Tibial nerve (tissue), 4 donors: ENCODE measurements at regions not wholly inside any gene's neighbourhood (a gene's known extent, or its start where the extent isn't known, plus 50 kb on each side); places are given as distances from the start of the nearest gene placed in this dataset.

Experiments
- DNase-seq, 2 donors: peaks; one replicate each; pipeline ENCODE4 v3.0.0-alpha.2; 2019; ENCODE audit warnings: low spot score in 2 of 2
- H3K27ac ChIP-seq, 4 donors: fragments of 200-600 bp; sonication (generic) in 3 of 4; one replicate each; pipeline ENCODE4 v1.5.1; 2017 to 2019; ENCODE audit warnings: mild to moderate bottlenecking in 1 of 4
- H3K27me3 ChIP-seq, 2 donors: fragments of 200-600 bp; sonication (generic) in 1 of 2; one replicate each; pipeline versions ENCODE4 v1.5.1 to v1.6.0; 2017 to 2019
- H3K36me3 ChIP-seq, 3 donors: fragments of 200-600 bp; sonication (generic); one replicate each; pipeline ENCODE4 v1.5.1; 2018 to 2019
- H3K4me1 ChIP-seq, 4 donors: fragments of 200-600 bp; sonication (generic) in 3 of 4; one replicate each; pipeline ENCODE4 v1.5.1; 2017 to 2019
- H3K4me3 ChIP-seq, 4 donors: fragments of 200-600 bp; sonication (generic) in 3 of 4; one replicate each; pipeline ENCODE4 v1.5.1; 2017 to 2019; ENCODE audit warnings: mild to moderate bottlenecking in 1 of 4, moderate library complexity in 1 of 4
- H3K9me3 ChIP-seq, 4 donors: fragments of 200-600 bp; sonication (generic) in 3 of 4; one replicate each; pipeline ENCODE4 v1.5.1; 2017 to 2019
- CTCF ChIP-seq, 5 experiments: fragments of 200-600 bp in 3 of 5; fragments of 450-650 bp in 2 of 5; sonication (generic) in 3 of 5; IDR thresholded peaks; one replicate each; pipeline ENCODE4 v1.5.1; 2016 to 2019; ENCODE audit warnings: antibody characterized with exemption in 5 of 5, mild to moderate bottlenecking in 3 of 5, moderate library complexity in 2 of 5
- EP300 ChIP-seq, 2 donors: sonication (generic); formaldehyde crosslinking; IDR thresholded peaks; one replicate each; pipeline ENCODE4 v1.6.1; 2017; ENCODE audit warnings: antibody characterized with exemption in 2 of 2, mild to moderate bottlenecking in 1 of 2
- POLR2A ChIP-seq, 2 donors: fragments of 450-650 bp; IDR thresholded peaks; one replicate each; pipeline ENCODE4 v1.6.1; 2017; ENCODE audit warnings: antibody characterized with exemption in 2 of 2, mild to moderate bottlenecking in 2 of 2, moderate library complexity in 2 of 2
- WGBS, 2 donors: methylation state at CpG; one replicate each; pipeline ENCODE4 v1.1.5; 2018; 5-methylcytosine and 5-hydroxymethylcytosine counted together

DNA sequence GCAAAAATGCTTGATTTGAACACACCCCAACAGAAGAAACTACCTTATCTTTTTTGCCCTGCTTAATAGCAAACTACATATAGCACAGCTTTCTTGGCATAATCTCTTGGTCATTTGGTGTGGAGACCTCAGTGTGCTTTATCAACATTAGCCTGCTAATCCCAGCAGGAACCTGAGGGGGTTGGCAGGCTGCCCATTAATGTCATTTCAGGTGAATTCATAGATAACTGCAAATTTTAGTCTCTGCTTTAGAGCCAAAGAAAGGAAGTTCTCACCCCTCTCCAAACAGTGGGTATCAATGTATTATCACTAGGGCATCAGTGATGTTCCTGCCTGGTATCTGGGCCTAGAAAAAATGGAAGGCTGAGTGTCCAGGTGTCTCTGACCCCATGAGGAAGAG lies 489.0 kb downstream of the NTRK2 start:
- TF ChIP-seq POLR2A (IDR thresholded peaks at IDR 0.05) (no peak), CTCF (IDR thresholded peaks at IDR 0.05) (no peak), EP300 (IDR thresholded peaks at IDR 0.05) (no peak)
- peaks cover 0 to 9% (median 4%) of the 10 kb centered on the region in 4 donors for H3K9me3 ChIP-seq
- H3K4me1 ChIP-seq, result peaks cover 0 to 8% (median 0%) of the 10 kb centered on the region in 4 donors

DNA sequence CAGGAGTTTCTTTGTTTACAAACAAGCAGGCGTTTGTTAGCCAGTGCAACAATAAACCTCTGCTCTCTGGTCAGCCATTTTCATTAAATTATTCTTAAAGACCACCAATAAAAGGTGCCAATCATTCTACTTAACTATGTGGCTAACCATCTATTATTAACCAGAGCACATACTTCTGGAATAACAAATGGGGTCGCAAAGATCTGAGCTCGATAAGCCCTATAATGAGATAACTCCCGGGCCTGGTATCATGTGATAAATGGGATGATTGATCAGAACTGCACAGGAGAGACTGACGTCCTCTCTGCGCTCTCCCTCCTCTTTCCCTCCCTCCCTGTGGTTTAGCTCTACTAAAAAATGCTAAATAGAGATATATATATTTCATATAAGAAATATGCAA lies 488.2 kb downstream of the NTRK2 start:
- WGBS, 2 donors, result 59 to 67% methylated on average over 6 of the region's 6 CpGs
- no peak for DNase-seq
- H3K27ac ChIP-seq, result no peak overlapping the region
- H3K4me1 ChIP-seq, result peaks cover 0 to 8% (median 0%) of the 10 kb centered on the region in 4 donors
- no peaks in the 10 kb centered on the region for H3K27me3 ChIP-seq
- peaks cover 0 to 8% (median 2%) of the 10 kb centered on the region in 4 donors for H3K9me3 ChIP-seq
- no peaks in the 10 kb centered on the region for H3K36me3 ChIP-seq
- TF ChIP-seq CTCF (IDR thresholded peaks at IDR 0.05), result no peak
- no peak for TF ChIP-seq EP300 (IDR thresholded peaks at IDR 0.05)
- TF ChIP-seq POLR2A (IDR thresholded peaks at IDR 0.05), result no peak
- no peak overlapping the region for H3K4me3 ChIP-seq

More for the DNA sequence above, 489.0 kb downstream of the NTRK2 start:
- Histone ChIP-seq H3K27ac (no peak overlapping the region), H3K27me3 (no peaks in the 10 kb centered on the region), H3K36me3 (no peaks in the 10 kb centered on the region), H3K4me3 (no peak overlapping the region)
- DNase-seq, result no peak

DNA sequence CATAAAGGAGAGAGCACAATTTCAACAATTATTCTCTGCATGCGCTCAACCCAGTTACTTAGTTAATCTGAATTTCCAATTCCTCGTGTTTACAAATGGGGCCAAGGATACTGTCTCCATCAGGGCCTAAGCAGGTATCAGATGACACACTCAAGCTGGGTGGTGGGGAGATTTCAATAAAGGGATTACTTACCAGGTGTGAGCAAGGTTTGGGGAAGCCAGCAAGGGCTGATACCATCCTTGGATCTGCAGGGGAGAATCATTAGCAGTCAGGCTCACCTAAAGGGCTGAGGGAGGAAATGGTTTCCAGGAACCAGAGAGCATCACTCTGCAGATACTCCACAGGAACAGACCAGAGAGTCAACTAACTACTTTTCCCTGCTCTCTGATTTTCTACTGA lies 487.1 kb downstream of the NTRK2 start:
- Histone ChIP-seq H3K36me3 (no peaks in the 10 kb centered on the region), H3K27me3 (no peaks in the 10 kb centered on the region), H3K4me1 (peaks cover 0 to 8% (median 0%) of the 10 kb centered on the region in 4 donors), H3K4me3 (no peak overlapping the region), H3K27ac (no peak overlapping the region), H3K9me3 (no peaks in the 10 kb centered on the region)
- no peak for DNase-seq
- WGBS, 2 donors, result 86 to 93% methylated on average over 2 of the region's 2 CpGs
- TF ChIP-seq EP300 (IDR thresholded peaks at IDR 0.05), result no peak
- TF ChIP-seq CTCF (IDR thresholded peaks at IDR 0.05), result no peak
- TF ChIP-seq POLR2A (IDR thresholded peaks at IDR 0.05), result no peak

- Histone ChIP-seq H3K4me1 (peaks cover 0 to 8% (median 0%) of the 10 kb centered on the region in 4 donors), H3K4me3 (no peak overlapping the region), H3K9me3 (no peaks in the 10 kb centered on the region), H3K27me3 (no peaks in the 10 kb centered on the region), H3K27ac (no peak overlapping the region), H3K36me3 (no peaks in the 10 kb centered on the region)
- DNase-seq, result no peak
- 60 to 70% methylated on average over 2 of the region's 2 CpGs for WGBS, 2 donors
- TF ChIP-seq CTCF (IDR thresholded peaks at IDR 0.05), result no peak
- no peak for TF ChIP-seq EP300 (IDR thresholded peaks at IDR 0.05)
- TF ChIP-seq POLR2A (IDR thresholded peaks at IDR 0.05), result no peak
Measured at GRCh38 chr9:85155352-85155751, 485.8 kb downstream of the NTRK2 start.

- WGBS, 2 donors, result 86 to 88% methylated on average over 5 of the region's 5 CpGs
- no peak for TF ChIP-seq POLR2A (IDR thresholded peaks at IDR 0.05)
- no peak for TF ChIP-seq EP300 (IDR thresholded peaks at IDR 0.05)
- no peak for TF ChIP-seq CTCF (IDR thresholded peaks at IDR 0.05)
- Histone ChIP-seq H3K36me3 (no peaks in the 10 kb centered on the region), H3K27me3 (no peaks in the 10 kb centered on the region), H3K4me1 (no peaks in the 10 kb centered on the region), H3K9me3 (no peaks in the 10 kb centered on the region), H3K27ac (no peak overlapping the region), H3K4me3 (no peak overlapping the region)
- DNase-seq, result no peak
Measured at GRCh38 chr9:85151741-85152140, 482.2 kb downstream of the NTRK2 start.
